DND-41 (cell line): ENCODE measurements at regions not wholly inside any gene's neighbourhood (a gene's known extent, or its start where the extent isn't known, plus 50 kb on each side); places are given as distances from the start of the nearest gene placed in this dataset.

ENCODE experiments used
- ATAC-seq: fragments of 200-7000 bp; cut with Tn5 transposase; 3 replicates; pipeline ENCODE4 v1.9.1; 2021; ENCODE audit warnings: low read depth; ENCODE audit not compliant: insufficient read depth
- DNase-seq: peaks from one replicate; pipeline ENCODE4 v3.0.0-alpha.2; 2020
- H2AFZ ChIP-seq: 2 replicates; pipeline ENCODE4 v1.6.0; 2012; ENCODE audit warnings: low read depth, low read length
- H3K27ac ChIP-seq: 2 replicates; pipeline ENCODE4 v1.5.1; 2012; ENCODE audit warnings: low read length, inconsistent platforms
- H3K27me3 ChIP-seq: fragments of 200-600 bp; sonication (generic); 2 replicates; pipeline ENCODE4 v1.6.0; 2012; ENCODE audit warnings: low read length, mild to moderate bottlenecking, inconsistent platforms; ENCODE audit not compliant: insufficient read depth, poor library complexity
- H3K36me3 ChIP-seq: 2 replicates; pipeline ENCODE4 v1.5.1; 2012; ENCODE audit warnings: low read length, inconsistent platforms; ENCODE audit not compliant: insufficient read depth
- H3K4me1 ChIP-seq: 2 replicates; pipeline ENCODE4 v1.5.1; 2012; ENCODE audit warnings: mild to moderate bottlenecking, low read length; ENCODE audit not compliant: insufficient read depth
- H3K4me2 ChIP-seq: 2 replicates; pipeline ENCODE4 v1.6.0; 2012; ENCODE audit warnings: mild to moderate bottlenecking, moderate library complexity, low read length, inconsistent platforms; ENCODE audit not compliant: insufficient read depth
- H3K4me3 ChIP-seq, 2 experiments: fragments of 200-600 bp in 1 of 2; shearing (Covaris generic) in 1 of 2; 2 replicates each; pipeline ENCODE4 v1.5.1; 2012 to 2016; ENCODE audit warnings: inconsistent platforms in 2 of 2, low read length in 2 of 2, mild to moderate bottlenecking in 2 of 2, low read depth in 1 of 2, moderate library complexity in 1 of 2
- H3K79me2 ChIP-seq: 2 replicates; pipeline ENCODE4 v1.6.0; 2012; ENCODE audit warnings: low read length, inconsistent platforms; ENCODE audit not compliant: insufficient read depth
- H3K9ac ChIP-seq: 2 replicates; pipeline ENCODE4 v1.6.0; 2012; ENCODE audit warnings: low read depth, mild to moderate bottlenecking, inconsistent platforms, low read length, moderate library complexity
- H3K9me3 ChIP-seq: 2 replicates; pipeline ENCODE4 v1.5.1; 2012; ENCODE audit warnings: low read length, moderate library complexity, mild to moderate bottlenecking, inconsistent platforms; ENCODE audit not compliant: insufficient read depth, severe bottlenecking
- H4K20me1 ChIP-seq: 2 replicates; pipeline ENCODE4 v1.6.0; 2012; ENCODE audit warnings: low read length; ENCODE audit not compliant: insufficient read depth
- EZH2 ChIP-seq: IDR thresholded peaks from 3 replicates; pipeline ENCODE4 v1.6.1; 2012; ENCODE audit warnings: borderline replicate concordance, low read depth, mild to moderate bottlenecking, moderate library complexity, low read length, inconsistent platforms; ENCODE audit not compliant: severe bottlenecking
- TF ChIP-seq, protein P1 (sequence below): IDR thresholded peaks from 2 replicates; pipeline ENCODE4 v1.5.1; 2012; ENCODE audit warnings: borderline replicate concordance, low read length, moderate library complexity, mild to moderate bottlenecking; ENCODE audit not compliant: poor library complexity, severe bottlenecking; ENCODE audit errors: extremely low read depth

DNA sequence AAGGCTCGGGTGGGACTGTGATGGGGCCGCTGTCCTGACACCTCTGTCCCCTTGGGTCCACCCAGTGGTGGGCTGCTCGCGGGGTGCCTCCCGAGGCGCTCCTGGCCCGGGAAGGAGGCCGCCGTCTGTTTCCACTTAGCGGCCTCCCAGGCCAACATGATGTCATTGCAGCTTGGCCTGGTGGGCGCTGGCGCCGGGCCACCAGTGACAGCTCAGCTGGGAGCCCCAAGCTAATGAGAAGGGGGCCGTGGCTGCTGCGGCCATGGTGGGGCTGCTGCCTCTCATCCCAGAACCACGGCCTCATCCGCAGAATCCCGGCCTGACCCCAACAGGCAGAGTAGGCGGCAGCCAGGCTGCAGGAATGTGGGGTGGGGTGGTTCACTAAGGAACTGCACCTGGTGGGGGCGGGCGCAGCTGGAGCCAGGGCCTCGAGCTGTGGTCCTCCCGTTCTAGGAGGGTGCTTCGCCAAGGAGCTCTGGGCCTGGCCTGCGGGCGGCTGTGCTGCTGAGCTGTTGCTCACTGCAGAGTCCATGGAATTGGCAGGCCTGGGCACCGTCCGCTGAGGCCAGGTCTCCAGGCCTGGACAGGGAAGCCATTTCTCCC, 123.5 kb upstream of the COL5A1 start:
- Histone ChIP-seq H3K4me1 (no peaks in the 10 kb centered on the region), H3K27ac (no peak overlapping the region), H3K27me3 (no peaks in the 10 kb centered on the region), H3K9me3 (no peaks in the 10 kb centered on the region), H3K9ac (no peak overlapping the region), H3K79me2 (no peaks in the 10 kb centered on the region), H4K20me1 (no peaks in the 10 kb centered on the region), H3K4me3 (no peak overlapping the region), H3K4me2 (no peak overlapping the region), H2AFZ (no peak overlapping the region), H3K36me3 (no peaks in the 10 kb centered on the region)
- TF ChIP-seq, protein P1, sequence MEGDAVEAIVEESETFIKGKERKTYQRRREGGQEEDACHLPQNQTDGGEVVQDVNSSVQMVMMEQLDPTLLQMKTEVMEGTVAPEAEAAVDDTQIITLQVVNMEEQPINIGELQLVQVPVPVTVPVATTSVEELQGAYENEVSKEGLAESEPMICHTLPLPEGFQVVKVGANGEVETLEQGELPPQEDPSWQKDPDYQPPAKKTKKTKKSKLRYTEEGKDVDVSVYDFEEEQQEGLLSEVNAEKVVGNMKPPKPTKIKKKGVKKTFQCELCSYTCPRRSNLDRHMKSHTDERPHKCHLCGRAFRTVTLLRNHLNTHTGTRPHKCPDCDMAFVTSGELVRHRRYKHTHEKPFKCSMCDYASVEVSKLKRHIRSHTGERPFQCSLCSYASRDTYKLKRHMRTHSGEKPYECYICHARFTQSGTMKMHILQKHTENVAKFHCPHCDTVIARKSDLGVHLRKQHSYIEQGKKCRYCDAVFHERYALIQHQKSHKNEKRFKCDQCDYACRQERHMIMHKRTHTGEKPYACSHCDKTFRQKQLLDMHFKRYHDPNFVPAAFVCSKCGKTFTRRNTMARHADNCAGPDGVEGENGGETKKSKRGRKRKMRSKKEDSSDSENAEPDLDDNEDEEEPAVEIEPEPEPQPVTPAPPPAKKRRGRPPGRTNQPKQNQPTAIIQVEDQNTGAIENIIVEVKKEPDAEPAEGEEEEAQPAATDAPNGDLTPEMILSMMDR = no peak
- TF ChIP-seq EZH2 = no peak
- no peak for ATAC-seq
- no peak for DNase-seq

DNA sequence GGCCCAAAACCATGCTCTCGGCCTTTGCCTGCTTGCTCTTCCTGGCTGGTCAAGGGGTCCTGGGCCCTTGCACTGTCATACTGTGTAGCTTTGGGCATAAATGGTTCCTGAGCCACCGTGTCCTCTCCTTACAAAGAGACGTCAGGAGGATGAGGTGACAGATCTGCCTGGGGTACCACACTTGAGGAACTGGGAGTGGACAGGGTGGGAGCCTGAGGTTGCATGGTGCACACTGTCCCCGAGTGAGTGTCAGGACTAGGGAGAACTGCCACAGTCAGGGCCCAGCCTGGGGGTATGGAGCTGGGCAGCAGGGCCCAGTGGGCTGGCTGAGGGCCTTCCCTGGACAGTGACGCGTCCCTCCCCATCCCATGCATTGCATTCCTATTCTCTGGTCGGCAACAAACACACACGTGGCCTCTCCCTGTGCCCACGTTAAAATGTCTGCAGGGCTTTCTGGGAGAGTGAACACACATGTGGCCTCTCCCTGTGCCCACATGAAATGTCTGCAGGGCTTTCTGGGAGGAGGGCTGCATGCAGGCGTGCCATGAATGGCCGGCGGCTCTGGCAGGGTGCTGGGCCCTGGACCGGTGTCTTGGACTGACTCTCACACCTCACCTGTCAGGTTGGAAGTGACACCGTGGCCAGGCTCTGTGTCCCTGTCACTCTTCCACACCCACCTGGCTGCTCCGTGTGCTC, 122.1 kb upstream of the COL5A1 start:
- DNase-seq (no peak), ATAC-seq (no peak)
- no peak overlapping the region for H3K9ac ChIP-seq
- no peak overlapping the region for H3K4me2 ChIP-seq
- H3K9me3 ChIP-seq = no peaks in the 10 kb centered on the region
- no peak for TF ChIP-seq EZH2
- TF ChIP-seq, protein P1 = no peak
- H3K36me3 ChIP-seq = no peaks in the 10 kb centered on the region
- H3K27me3 ChIP-seq = no peaks in the 10 kb centered on the region
- H3K4me1 ChIP-seq = no peaks in the 10 kb centered on the region
- no peak overlapping the region for H3K4me3 ChIP-seq
- no peak overlapping the region for H3K27ac ChIP-seq
- H4K20me1 ChIP-seq = no peaks in the 10 kb centered on the region
- H2AFZ ChIP-seq = no peak overlapping the region
- no peaks in the 10 kb centered on the region for H3K79me2 ChIP-seq

DNA sequence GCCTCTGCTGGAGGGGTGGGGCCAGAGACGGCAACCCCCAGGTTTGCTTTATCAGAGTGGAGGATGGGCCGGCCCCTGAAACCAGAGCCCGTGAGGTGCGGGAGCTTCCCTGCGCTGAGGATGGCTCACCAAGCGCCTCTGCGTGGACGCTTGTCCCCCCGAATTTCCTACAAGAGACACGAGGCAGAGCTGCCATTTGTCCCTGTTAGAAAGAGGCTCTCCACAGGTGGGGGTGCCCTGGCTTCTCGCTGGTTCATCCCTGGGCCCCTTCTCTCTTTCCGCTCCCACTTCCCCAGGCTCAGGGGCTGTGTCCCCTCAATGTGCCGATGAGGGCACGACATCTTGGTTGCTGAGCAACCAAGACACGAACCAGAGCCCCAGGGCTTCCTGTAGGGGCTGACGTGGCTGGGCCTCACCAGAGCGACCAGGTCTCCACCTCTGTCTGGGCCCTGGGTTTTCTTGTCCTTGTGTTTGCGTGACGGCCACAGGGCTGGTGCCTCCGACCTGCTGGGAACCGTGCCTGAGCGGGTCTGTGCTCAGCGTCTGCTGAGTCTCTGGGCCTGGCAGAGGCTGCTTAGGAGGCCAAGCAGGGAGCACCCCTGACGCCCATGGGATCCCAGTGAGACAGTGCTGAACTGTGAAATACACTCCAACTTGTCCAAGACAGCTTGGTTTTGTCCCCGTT, 119.6 kb upstream of the COL5A1 start:
- Histone ChIP-seq H3K79me2 (no peaks in the 10 kb centered on the region), H4K20me1 (no peaks in the 10 kb centered on the region), H3K9ac (no peak overlapping the region), H3K27me3 (no peaks in the 10 kb centered on the region), H3K4me2 (no peak overlapping the region), H3K4me3 (no peak overlapping the region), H3K4me1 (no peaks in the 10 kb centered on the region), H3K36me3 (no peaks in the 10 kb centered on the region), H3K27ac (no peak overlapping the region), H2AFZ (no peak overlapping the region), H3K9me3 (no peaks in the 10 kb centered on the region)
- DNase-seq (no peak), ATAC-seq (no peak)
- TF ChIP-seq, protein P1 = no peak
- TF ChIP-seq EZH2 = no peak
